NCI-H2081 treated with DMSO at 0.1 percent for 48 hours (cell line): ENCODE measurements at regions not wholly inside any gene's neighbourhood (a gene's known extent, or its start where the extent isn't known, plus 50 kb on each side); places are given as distances from the start of the nearest gene placed in this dataset.
"Not testable (repeated sequence)": the region's sequence is repeated elsewhere in the genome, so short reads cannot be mapped to it uniquely, and the experiment has no call there.

Experiments
- DNase-seq: peaks from one replicate; lab custom pipeline; 2025; lab: John Stamatoyannopoulos, UW

DNA sequence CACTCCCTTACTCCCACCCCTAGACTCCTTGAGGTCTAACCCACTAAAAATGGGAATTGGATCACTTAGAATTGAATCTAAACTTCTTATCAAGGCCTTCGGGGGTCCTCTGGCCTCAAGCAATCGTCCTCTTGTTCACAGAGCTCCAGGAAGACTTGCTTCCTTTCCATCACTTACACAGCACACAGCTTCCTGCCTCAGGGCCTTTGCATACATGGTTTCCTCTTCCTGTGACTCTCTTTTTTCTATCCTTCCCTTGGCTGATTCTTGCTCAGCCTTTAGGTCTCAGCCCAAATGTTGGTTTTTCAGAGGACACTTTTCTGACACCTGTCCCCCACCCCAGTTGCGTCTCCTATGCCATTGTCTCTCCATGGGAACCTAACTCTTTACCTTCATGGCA, 50.0 kb upstream of the ALDH1B1 start:
- no peak for DNase-seq

DNA sequence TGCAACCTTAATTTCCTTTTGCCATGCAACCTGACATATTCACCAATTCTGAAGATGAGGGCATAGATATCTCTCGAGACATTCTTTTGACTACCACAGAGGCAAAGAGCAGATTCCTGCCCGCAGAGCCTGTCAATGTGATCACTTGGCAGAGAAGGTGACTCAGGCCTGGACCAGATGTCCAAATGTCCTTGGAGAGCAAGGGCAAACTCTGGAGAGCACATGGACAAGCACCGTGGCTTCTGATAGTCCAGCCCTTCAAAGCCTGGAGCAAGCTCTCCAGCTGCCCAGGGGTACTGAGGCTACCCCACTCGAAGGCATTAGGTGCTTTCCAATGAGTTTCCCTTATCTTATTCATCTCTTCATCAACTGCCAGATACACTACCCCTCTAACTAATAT, 50.4 kb upstream of the ALDH1B1 start:
- no peak for DNase-seq

- DNase-seq: no peak
Measured at GRCh38 chr9:38339496-38339895, 53.0 kb upstream of the ALDH1B1 start.

GRCh38 chr9:38339087-38339486, 53.4 kb upstream of the ALDH1B1 start:
- no peak for DNase-seq

- no peak for DNase-seq
Measured at GRCh38 chr9:38338342-38339018, 54.0 kb upstream of the ALDH1B1 start.

DNA sequence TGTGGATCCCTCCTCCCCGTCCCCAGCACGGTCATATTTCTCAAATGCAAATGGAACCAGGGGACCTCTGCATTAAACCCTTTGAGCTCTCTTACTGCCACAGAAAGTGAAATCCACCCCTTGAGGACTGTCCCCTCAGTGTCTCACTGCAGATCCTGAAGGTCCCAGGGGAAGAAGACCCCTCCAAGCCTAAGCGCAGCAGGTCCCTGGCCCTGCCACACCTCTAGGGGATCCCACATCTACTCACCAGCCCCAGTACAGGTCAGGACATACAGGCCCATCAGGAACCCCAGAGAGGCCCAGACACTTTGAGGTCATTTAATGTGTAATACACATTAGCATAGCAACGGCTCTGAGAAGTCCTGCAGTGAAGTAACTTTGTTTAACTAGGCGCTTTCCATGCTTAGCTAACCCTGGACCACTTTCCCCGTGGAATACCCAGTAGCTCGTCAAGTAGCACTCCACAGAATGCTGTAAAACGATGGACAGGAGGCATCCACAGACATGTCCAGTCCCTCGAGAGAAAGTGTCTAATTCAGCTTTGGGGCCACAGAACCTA, 54.7 kb upstream of the ALDH1B1 start:
- no peak for DNase-seq

DNA sequence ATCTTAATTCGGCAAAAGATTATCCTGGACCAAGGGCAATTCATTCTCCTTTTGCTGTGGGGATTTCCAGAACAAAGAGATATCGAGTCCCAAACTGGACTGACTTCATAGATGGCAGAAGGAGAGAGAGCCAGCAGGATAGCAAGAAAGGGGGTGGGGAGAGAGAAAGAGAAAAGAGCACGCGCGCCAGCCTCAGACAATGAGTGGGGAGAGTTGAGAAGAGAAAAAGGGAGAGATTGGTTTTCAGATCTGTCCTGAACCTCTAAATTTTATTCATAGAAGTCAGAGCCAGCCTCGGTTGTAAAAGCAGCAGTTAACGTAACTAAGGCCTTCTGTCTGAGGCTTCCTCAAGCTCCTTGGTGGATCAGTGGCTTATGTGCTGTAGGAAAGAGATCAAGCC, 55.3 kb upstream of the ALDH1B1 start:
- DNase-seq: no peak

- DNase-seq: no peak
Measured at GRCh38 chr9:38336341-38336740, 56.2 kb upstream of the ALDH1B1 start.

DNA sequence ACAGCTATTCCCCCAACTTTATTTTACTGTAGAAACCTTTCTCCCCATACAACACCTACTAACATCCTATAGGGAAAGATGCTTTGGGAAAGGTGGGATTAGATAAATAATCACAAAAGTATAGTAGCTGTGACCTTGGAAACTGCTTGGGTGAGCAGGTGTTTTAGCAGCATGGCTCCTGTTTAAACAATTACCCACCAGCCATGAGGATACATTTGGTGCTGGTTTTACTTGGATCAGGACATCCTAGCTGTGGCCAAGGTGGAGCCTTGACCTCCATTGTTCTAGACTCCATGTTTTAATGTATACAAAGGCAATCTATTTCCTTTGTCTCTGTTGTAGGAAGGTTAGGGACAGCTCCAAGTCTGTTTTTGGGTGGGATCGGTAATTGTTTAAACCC, 56.8 kb upstream of the ALDH1B1 start:
- no peak for DNase-seq

- no peak for DNase-seq
Measured at GRCh38 chr9:38334234-38334633, 58.3 kb upstream of the ALDH1B1 start.

- no peak for DNase-seq
Measured at GRCh38 chr9:38333047-38333446, 59.5 kb upstream of the ALDH1B1 start.

DNA sequence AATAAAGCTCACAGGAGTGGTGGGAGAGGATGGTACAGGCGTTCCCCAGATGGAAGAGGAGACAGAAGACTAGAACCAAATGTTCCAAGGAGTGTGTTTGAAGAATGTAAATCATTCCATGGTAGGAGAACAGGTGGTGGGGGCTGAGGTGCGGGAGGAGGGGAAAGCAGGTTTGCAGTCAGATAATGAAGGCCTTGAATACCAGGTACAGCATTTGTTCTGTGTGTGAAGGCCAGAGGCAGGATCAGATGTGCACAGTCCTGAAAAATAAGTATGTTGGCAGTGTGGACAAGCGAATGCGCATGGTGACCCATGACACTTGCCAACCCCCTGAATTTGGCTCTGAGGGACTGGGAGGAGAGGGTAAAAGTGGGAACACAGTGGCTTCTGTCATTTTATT, 59.9 kb upstream of the ALDH1B1 start:
- no peak for DNase-seq

DNA sequence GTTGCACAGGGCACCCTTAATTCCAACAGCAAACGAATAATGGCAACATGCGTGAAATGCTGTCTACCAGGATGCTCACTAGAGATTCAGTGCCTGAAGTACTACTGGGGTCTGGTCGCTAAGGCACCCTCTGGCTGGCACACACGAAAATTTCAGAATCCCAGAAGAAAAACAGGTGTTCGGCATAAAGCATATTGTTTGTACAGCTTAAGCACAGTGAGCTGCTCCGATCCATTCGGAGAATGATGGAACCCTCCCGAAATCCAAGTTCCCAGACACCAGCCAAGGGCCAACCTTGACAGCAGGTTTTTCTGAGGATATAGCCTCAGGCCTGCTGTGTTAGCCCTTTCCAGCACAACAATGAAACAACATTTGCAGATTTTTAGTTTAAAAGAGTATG, 61.4 kb upstream of the ALDH1B1 start:
- DNase-seq: no peak

- no peak for DNase-seq
Measured at GRCh38 chr9:38329968-38330367, 62.5 kb upstream of the ALDH1B1 start.

DNA sequence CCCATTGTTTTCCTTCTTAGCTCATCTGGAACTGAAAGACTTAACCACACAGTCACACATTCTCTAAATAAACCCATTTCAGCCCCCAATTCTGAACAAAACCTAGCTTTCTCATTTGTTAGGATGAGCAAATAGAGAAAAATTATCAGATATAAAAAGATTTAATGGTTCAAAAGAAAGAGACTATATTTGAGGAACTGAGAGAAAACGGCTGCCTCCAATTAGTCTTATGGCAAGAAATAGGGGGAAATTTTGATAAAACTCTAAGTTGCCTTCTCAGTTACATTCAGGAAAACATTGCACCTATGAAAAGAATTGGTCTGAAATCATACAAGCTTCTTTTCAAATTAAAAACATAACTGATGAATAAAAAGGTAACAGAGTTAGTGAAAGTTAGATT, 63.7 kb upstream of the ALDH1B1 start:
- no peak for DNase-seq

- DNase-seq: no peak
Measured at GRCh38 chr9:38326122-38326521, 66.4 kb upstream of the ALDH1B1 start.

GRCh38 chr9:38324213-38324612, 68.3 kb upstream of the ALDH1B1 start:
- DNase-seq: not testable (repeated sequence)

GRCh38 chr9:38322937-38323336, 69.6 kb upstream of the ALDH1B1 start:
- no peak for DNase-seq

DNA sequence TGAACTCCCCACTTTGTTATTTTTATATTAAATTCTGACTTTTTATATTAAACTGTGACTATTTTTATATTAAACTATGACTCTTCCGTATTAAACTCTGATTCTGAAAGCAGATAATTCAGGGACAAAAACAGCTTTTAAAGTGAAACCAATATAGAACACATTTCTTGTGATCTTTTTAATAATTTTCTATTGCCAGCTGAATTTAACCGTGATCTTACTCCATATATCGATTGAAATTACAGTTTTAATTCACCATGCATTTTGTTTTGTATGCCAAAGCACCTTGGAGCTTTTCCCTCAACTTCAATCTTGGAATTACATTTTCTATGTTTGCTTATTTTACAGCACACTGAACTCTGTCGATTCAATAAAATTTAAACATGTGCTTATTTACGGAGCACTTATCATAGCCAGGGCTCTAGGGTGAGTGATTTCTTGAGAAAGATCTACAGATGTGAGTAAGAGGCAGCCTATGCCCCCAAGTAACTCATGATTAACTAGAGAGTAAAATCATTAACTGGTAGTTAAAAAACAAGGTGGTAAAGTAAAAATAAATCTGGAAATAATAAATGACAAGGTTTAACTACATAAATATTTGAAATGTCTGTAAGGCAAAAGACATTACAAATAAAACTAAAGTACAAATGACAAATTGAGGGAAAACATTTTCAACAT, 72.9 kb upstream of the ALDH1B1 start:
- DNase-seq: no peak

- no peak for DNase-seq
Measured at GRCh38 chr9:38318759-38319495, 73.6 kb upstream of the ALDH1B1 start.

DNA sequence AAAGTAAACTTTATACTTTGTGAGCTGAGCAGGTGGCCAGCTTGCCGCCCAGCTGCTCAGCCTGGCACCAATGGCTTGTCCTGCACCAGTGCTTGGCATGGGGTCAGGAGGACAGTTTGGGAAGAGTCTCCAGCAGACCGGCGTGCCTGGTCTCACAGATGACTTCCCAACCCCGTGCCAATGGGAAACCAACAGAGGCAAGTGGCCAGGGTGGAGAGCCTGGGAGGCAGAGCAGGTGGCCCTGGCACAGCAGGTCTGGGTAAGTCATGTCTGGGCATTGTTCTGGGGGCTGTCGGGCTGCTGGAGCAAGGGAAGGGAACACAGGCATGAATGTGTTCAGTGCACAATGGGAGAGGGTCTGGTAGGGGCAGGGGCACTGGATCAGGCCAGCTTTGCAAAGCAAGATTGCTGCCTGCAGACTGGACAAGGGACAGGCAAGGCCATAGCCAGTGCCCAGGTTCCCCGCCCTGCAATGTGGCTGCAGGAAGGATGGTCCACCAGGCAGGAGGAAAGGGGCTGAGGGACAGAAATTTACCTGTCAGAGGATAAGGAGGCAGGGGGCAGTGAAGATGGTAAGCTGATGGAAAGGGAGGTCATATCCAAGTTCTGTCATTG, 76.2 kb upstream of the ALDH1B1 start:
- no peak for DNase-seq

DNA sequence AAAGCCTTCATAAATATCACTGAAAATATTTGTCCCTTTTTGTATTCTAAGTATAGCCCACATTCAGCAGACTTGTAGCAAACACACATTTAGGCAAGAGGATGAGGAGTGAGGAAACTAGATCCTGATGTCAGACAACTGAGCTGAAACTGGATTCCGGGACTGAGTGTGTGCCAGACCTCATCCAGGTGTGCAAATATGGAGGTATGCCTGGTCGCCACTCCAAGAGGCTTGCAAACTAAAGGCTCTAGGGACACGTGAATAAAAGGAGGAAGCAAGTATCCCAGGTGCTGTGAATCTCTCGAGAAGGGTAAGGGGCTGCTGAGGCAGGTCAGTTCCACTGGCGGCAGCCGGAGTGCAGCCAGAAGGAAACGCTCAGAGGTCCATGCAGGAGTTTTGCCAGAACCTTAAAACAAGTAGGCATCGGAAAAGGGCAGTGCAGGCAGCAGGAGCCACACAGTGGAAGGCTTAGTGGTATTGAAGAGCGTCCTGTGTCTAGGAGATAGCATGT, 77.4 kb upstream of the ALDH1B1 start:
- DNase-seq: no peak
